ENCODE measurements at regions not wholly inside any gene's neighbourhood (a gene's known extent, or its start where the extent isn't known, plus 50 kb on each side); places are given as distances from the start of the nearest gene placed in this dataset.
"Not testable (repeated sequence)": the region's sequence is repeated elsewhere in the genome, so short reads cannot be mapped to it uniquely, and the experiment has no call there.

DNA sequence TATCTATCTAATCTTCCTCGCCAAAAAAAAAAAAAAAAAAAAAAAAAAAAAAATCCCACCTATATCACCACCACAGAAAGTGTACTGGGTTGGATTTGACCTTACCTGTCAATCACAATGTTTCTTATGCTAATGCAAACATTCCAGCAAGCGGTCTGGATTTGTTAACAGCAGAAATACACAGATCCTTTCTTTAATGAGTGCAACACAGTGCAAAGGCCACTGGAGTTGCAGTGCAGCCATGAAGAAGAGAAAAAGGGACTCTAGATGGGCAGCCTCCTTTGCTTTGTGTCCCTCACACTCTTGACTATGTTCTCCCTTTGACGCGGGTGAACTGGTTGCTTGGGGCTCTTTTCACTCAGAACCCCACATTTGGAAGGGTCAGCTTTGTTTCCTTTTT lies 127.3 kb upstream of the PRKCQ start:
- Histone ChIP-seq H4K20me1 (ENCODE audit: low read depth) (peaks cover 4% of the 10 kb centered on the region), H3K4me1 (peaks cover 8% of the 10 kb centered on the region), H3F3A (ENCODE audit: low read depth) (no peaks in the 10 kb centered on the region), H3K36me3 (no peaks in the 10 kb centered on the region), H2AFZ (replicated peaks) (no peak overlapping the region), H3K27me3 (no peaks in the 10 kb centered on the region), H3K27ac (no peak overlapping the region), H3K4me2 (no peak overlapping the region), H3K9ac (no peak overlapping the region), H3K9me3 (ENCODE audit: low read depth) (no peaks in the 10 kb centered on the region), H3K4me3 (no peak overlapping the region), H3K79me2 (ENCODE audit: low read depth) (no peaks in the 10 kb centered on the region)
- peaks cover 32% of the 10 kb centered on the region for H3K4me1 Mint-ChIP-seq
- H3K36me3 Mint-ChIP-seq, result no peaks in the 10 kb centered on the region
- no peaks in the 10 kb centered on the region for H3K9me3 Mint-ChIP-seq
- peaks cover 6% of the 10 kb centered on the region for H3K27me3 Mint-ChIP-seq (ENCODE audit: insufficient read depth, low read depth)
- H3K27ac Mint-ChIP-seq, result no peak overlapping the region
- DNase-seq (ENCODE audit: low spot score), result no peak
- H3K4me3 Mint-ChIP-seq, result no peak overlapping the region
- TF ChIP-seq EZH2phosphoT487 (IDR thresholded peaks at IDR 0.05) (no peak), EZH2 (IDR thresholded peaks at IDR 0.05) (no peak)
- TF ChIP-seq, protein P1, sequence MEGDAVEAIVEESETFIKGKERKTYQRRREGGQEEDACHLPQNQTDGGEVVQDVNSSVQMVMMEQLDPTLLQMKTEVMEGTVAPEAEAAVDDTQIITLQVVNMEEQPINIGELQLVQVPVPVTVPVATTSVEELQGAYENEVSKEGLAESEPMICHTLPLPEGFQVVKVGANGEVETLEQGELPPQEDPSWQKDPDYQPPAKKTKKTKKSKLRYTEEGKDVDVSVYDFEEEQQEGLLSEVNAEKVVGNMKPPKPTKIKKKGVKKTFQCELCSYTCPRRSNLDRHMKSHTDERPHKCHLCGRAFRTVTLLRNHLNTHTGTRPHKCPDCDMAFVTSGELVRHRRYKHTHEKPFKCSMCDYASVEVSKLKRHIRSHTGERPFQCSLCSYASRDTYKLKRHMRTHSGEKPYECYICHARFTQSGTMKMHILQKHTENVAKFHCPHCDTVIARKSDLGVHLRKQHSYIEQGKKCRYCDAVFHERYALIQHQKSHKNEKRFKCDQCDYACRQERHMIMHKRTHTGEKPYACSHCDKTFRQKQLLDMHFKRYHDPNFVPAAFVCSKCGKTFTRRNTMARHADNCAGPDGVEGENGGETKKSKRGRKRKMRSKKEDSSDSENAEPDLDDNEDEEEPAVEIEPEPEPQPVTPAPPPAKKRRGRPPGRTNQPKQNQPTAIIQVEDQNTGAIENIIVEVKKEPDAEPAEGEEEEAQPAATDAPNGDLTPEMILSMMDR (IDR thresholded peaks at IDR 0.05), result no peak

DNA sequence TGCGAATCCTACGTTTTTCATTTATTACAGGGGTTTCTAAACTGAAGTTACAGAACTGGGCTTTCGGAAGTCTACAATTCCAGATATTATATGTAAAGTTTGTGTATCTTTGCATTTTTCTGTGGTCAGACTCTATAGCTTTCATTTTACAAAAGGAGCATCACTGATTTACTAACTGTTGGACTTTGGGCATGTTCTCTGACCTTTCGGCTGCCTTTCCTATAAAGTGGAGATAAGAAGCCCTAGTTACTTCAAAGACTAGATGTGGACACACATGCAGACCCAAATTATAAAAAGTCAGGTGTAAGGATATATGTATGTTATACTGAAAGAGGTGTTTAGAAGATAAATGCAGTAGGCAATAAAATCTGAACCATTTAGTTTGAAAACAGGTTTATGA lies 126.6 kb upstream of the PRKCQ start:
- H3K79me2 ChIP-seq (ENCODE audit: low read depth), result no peaks in the 10 kb centered on the region
- H3K4me2 ChIP-seq, result no peak overlapping the region
- Mint-ChIP-seq H3K36me3 (no peaks in the 10 kb centered on the region), H3K4me1 (peaks cover 31% of the 10 kb centered on the region), H3K9me3 (no peaks in the 10 kb centered on the region), H3K27ac (no peak overlapping the region), H3K4me3 (no peak overlapping the region), H3K27me3 (ENCODE audit: insufficient read depth, low read depth) (peaks cover 6% of the 10 kb centered on the region)
- no peak for TF ChIP-seq EZH2 (IDR thresholded peaks at IDR 0.05)
- TF ChIP-seq, protein P1 (IDR thresholded peaks at IDR 0.05), result no peak
- no peak for TF ChIP-seq EZH2phosphoT487 (IDR thresholded peaks at IDR 0.05)
- H3K27me3 ChIP-seq, result no peaks in the 10 kb centered on the region
- no peaks in the 10 kb centered on the region for H3K36me3 ChIP-seq
- H3K4me1 ChIP-seq, result peaks cover 8% of the 10 kb centered on the region
- no peaks in the 10 kb centered on the region for H3K9me3 ChIP-seq (ENCODE audit: low read depth)
- H3F3A ChIP-seq (ENCODE audit: low read depth), result no peaks in the 10 kb centered on the region
- DNase-seq (ENCODE audit: low spot score), result no peak
- H2AFZ ChIP-seq (replicated peaks), result no peak overlapping the region
- no peak overlapping the region for H3K27ac ChIP-seq
- peaks cover 4% of the 10 kb centered on the region for H4K20me1 ChIP-seq (ENCODE audit: low read depth)
- H3K9ac ChIP-seq, result no peak overlapping the region
- H3K4me3 ChIP-seq, result no peak overlapping the region

DNA sequence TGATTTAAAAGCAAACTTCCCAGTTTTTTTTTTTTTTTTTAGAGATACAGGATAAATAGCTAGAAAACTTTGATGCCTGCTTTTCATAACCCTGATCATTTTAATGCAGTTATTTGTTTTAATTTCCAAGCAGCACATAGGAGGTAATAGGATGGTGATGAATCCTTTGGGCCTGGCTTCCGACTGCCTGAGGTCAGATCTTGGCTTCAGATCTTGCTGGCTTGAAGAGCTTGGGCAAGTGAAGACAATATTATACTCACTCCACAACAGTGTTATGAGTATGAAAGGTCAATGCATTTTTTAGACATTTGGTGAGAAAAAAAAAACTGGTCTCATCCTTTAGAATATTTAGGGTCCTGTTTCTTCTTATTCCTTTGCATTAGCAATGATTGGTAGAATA lies 124.8 kb upstream of the PRKCQ start:
- H3K4me2 ChIP-seq, result no peak overlapping the region
- H3K79me2 ChIP-seq (ENCODE audit: low read depth), result no peaks in the 10 kb centered on the region
- H3K27ac Mint-ChIP-seq, result no peak overlapping the region
- H3K27ac ChIP-seq, result no peak overlapping the region
- H3K9ac ChIP-seq, result no peak overlapping the region
- H3K9me3 ChIP-seq (ENCODE audit: low read depth), result no peaks in the 10 kb centered on the region
- H3K4me3 Mint-ChIP-seq, result no peak overlapping the region
- H3K4me1 Mint-ChIP-seq, result peaks cover 22% of the 10 kb centered on the region
- H4K20me1 ChIP-seq (ENCODE audit: low read depth), result peaks cover 4% of the 10 kb centered on the region
- no peaks in the 10 kb centered on the region for H3K27me3 ChIP-seq
- peaks cover 9% of the 10 kb centered on the region for H3K27me3 Mint-ChIP-seq (ENCODE audit: insufficient read depth, low read depth)
- no peaks in the 10 kb centered on the region for H3K9me3 Mint-ChIP-seq
- H3K36me3 ChIP-seq, result no peaks in the 10 kb centered on the region
- DNase-seq (ENCODE audit: low spot score), result no peak
- H2AFZ ChIP-seq (replicated peaks), result no peak overlapping the region
- peaks cover 8% of the 10 kb centered on the region for H3K4me1 ChIP-seq
- H3K36me3 Mint-ChIP-seq, result no peaks in the 10 kb centered on the region
- TF ChIP-seq, protein P1 (IDR thresholded peaks at IDR 0.05), result no peak
- TF ChIP-seq EZH2phosphoT487 (IDR thresholded peaks at IDR 0.05) (no peak), EZH2 (IDR thresholded peaks at IDR 0.05) (no peak)
- H3F3A ChIP-seq (ENCODE audit: low read depth), result no peaks in the 10 kb centered on the region
- H3K4me3 ChIP-seq, result no peak overlapping the region

DNA sequence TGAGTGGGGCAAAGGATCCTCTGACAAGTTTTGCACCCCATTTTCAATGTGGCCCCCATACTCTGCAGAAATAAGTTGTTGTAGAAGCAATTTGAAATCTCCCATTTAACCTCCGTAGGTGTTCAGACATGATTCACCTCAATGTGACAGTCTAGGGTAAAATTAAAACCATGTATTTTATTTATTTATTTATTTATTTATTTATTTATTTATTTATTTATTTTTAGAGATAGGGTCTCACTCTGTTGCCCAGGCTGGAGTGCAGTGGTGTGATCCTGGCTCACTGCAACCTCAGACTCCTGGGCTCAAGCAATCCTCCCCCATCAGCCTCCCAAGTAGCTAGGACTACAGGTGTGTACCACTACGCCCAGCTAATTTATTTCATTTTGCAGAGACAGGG lies 122.8 kb upstream of the PRKCQ start:
- H3K36me3 Mint-ChIP-seq; H3K9me3 ChIP-seq (ENCODE audit: low read depth); H3K27me3 Mint-ChIP-seq (ENCODE audit: insufficient read depth, low read depth); H3K9me3 Mint-ChIP-seq; H3F3A ChIP-seq (ENCODE audit: low read depth); H3K9ac ChIP-seq; H3K4me3 Mint-ChIP-seq; H3K4me3 ChIP-seq; H3K27me3 ChIP-seq; H3K27ac ChIP-seq; H3K79me2 ChIP-seq (ENCODE audit: low read depth); H4K20me1 ChIP-seq (ENCODE audit: low read depth); H3K4me2 ChIP-seq; H2AFZ ChIP-seq (replicated peaks); DNase-seq (ENCODE audit: low spot score); H3K36me3 ChIP-seq; H3K27ac Mint-ChIP-seq; H3K4me1 ChIP-seq: not testable (repeated sequence)
- H3K4me1 Mint-ChIP-seq, result peaks cover 22% of the 10 kb centered on the region

Measured in neural progenitor cell (in vitro differentiated cells).